PFSK-1 (cell line): ENCODE measurements at regions not wholly inside any gene's neighbourhood (a gene's known extent, or its start where the extent isn't known, plus 50 kb on each side); places are given as distances from the start of the nearest gene placed in this dataset.

Source experiments
- FOXP2 ChIP-seq: optimal IDR thresholded peaks from 2 replicates; pipeline ENCODE3; 2011; ENCODE audit warnings: borderline replicate concordance, control low read depth, inconsistent platforms; ENCODE audit not compliant: insufficient read depth; ENCODE audit errors: extremely low read length, extremely low read depth
- POLR2AphosphoS5 ChIP-seq: IDR thresholded peaks from 2 replicates; pipeline ENCODE4 v1.6.1; 2012; ENCODE audit warnings: low read depth, mild to moderate bottlenecking, control low read depth, low read length, moderate library complexity
- TAF1 ChIP-seq: IDR thresholded peaks from 2 replicates; pipeline ENCODE4 v1.6.1; 2012; ENCODE audit warnings: low read length, control low read depth, borderline replicate concordance; ENCODE audit not compliant: insufficient read depth
- TF ChIP-seq, protein P1 (sequence below), 2 experiments: IDR thresholded peaks; 2 replicates each; pipeline versions ENCODE4 v1.6.1 to v1.8.0; 2011 to 2012; ENCODE audit warnings: low read depth in 2 of 2, low read length in 2 of 2, control low read depth in 1 of 2, inconsistent platforms in 1 of 2, mild to moderate bottlenecking in 1 of 2, moderate library complexity in 1 of 2; ENCODE audit not compliant: insufficient read depth in 1 of 2

DNA sequence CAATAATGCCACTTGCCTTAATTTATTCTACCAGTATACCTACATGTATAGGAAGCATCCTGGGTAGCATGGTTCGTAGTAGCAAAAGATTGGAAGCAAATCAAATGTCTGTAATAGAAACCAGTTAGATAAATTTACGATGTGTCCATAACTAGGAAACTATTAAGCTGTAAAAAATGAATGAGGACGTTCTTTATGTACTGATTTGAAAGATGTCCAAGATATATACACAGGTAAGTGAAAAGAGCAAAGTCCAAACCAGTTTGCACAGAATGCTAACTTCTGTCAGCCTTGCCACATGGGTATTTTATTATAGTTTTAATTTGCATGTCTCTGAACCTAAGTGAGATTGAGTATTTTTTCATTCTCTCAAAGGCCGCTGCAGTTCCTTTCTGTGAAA, 251.8 kb upstream of the IRF2BP2 start:
- TF ChIP-seq TAF1: no peak
- no peak for TF ChIP-seq POLR2AphosphoS5
- TF ChIP-seq, protein P1, sequence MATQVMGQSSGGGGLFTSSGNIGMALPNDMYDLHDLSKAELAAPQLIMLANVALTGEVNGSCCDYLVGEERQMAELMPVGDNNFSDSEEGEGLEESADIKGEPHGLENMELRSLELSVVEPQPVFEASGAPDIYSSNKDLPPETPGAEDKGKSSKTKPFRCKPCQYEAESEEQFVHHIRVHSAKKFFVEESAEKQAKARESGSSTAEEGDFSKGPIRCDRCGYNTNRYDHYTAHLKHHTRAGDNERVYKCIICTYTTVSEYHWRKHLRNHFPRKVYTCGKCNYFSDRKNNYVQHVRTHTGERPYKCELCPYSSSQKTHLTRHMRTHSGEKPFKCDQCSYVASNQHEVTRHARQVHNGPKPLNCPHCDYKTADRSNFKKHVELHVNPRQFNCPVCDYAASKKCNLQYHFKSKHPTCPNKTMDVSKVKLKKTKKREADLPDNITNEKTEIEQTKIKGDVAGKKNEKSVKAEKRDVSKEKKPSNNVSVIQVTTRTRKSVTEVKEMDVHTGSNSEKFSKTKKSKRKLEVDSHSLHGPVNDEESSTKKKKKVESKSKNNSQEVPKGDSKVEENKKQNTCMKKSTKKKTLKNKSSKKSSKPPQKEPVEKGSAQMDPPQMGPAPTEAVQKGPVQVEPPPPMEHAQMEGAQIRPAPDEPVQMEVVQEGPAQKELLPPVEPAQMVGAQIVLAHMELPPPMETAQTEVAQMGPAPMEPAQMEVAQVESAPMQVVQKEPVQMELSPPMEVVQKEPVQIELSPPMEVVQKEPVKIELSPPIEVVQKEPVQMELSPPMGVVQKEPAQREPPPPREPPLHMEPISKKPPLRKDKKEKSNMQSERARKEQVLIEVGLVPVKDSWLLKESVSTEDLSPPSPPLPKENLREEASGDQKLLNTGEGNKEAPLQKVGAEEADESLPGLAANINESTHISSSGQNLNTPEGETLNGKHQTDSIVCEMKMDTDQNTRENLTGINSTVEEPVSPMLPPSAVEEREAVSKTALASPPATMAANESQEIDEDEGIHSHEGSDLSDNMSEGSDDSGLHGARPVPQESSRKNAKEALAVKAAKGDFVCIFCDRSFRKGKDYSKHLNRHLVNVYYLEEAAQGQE (IDR thresholded peaks at IDR 0.05; ENCODE audit: insufficient read depth in 1 of 2, low read depth in 2 of 2, low read length in 2 of 2): no peak
- TF ChIP-seq FOXP2: no peak
